HFFc6 (cell line): ENCODE measurements at regions not wholly inside any gene's neighbourhood (a gene's known extent, or its start where the extent isn't known, plus 50 kb on each side); places are given as distances from the start of the nearest gene placed in this dataset.

Experiments
- DNase-seq: peaks from one replicate; pipeline ENCODE4 v3.0.0-alpha.2; 2018
- H3K27ac Mint-ChIP-seq: 2 replicates; pipeline ENCODE4 v1.8.0; 2020; ENCODE audit warnings: mild to moderate bottlenecking, mixed read lengths
- H3K27me3 Mint-ChIP-seq: 2 replicates; pipeline ENCODE4 v1.8.0; 2021; ENCODE audit warnings: mild to moderate bottlenecking, moderate library complexity, mixed read lengths; ENCODE audit not compliant: insufficient read depth
- H3K36me3 Mint-ChIP-seq: 2 replicates; pipeline ENCODE4 v1.8.0; 2021; ENCODE audit warnings: low read depth, mixed read lengths
- H3K4me1 Mint-ChIP-seq: 2 replicates; pipeline ENCODE4 v1.8.0; 2020; ENCODE audit warnings: low read depth, mixed read lengths
- H3K4me3 Mint-ChIP-seq: 2 replicates; pipeline ENCODE4 v1.8.0; 2020; ENCODE audit warnings: mild to moderate bottlenecking, moderate library complexity, mixed read lengths
- H3K9me3 Mint-ChIP-seq: 2 replicates; pipeline ENCODE4 v1.8.0; 2020; ENCODE audit warnings: mild to moderate bottlenecking, mixed read lengths
- CTCF ChIP-seq: fragments of 200-600 bp; sonication (generic); IDR thresholded peaks from 2 replicates; pipeline ENCODE4 v1.5.0; 2021; ENCODE audit warnings: antibody characterized with exemption, mild to moderate bottlenecking

- TF ChIP-seq CTCF, result no peak
- Mint-ChIP-seq H3K27ac (no peak overlapping the region), H3K4me1 (no peaks in the 10 kb centered on the region)
Observed at GRCh38 chr13:91272235-91272777, 75.2 kb upstream of the MIR17HG start.

GRCh38 chr13:91273675-91274074 lies 73.8 kb upstream of the MIR17HG start:
- H3K36me3 Mint-ChIP-seq, result no peaks in the 10 kb centered on the region
- TF ChIP-seq CTCF, result no peak
- DNase-seq, result no peak
- no peaks in the 10 kb centered on the region for H3K4me1 Mint-ChIP-seq
- H3K27me3 Mint-ChIP-seq, result no peaks in the 10 kb centered on the region
- no peak overlapping the region for H3K4me3 Mint-ChIP-seq
- peaks cover 18% of the 10 kb centered on the region for H3K9me3 Mint-ChIP-seq
- H3K27ac Mint-ChIP-seq, result no peak overlapping the region

More at GRCh38 chr13:91272235-91272777, 75.2 kb upstream of the MIR17HG start:
- DNase-seq, result no peak
- Mint-ChIP-seq H3K36me3 (no peaks in the 10 kb centered on the region), H3K27me3 (no peaks in the 10 kb centered on the region), H3K4me3 (no peak overlapping the region), H3K9me3 (peaks cover 16% of the 10 kb centered on the region)

- Mint-ChIP-seq H3K27me3 (no peaks in the 10 kb centered on the region), H3K27ac (no peak overlapping the region), H3K4me1 (no peaks in the 10 kb centered on the region), H3K4me3 (no peak overlapping the region), H3K9me3 (peaks cover 22% of the 10 kb centered on the region), H3K36me3 (no peaks in the 10 kb centered on the region)
- no peak for TF ChIP-seq CTCF
- no peak for DNase-seq
Observed at GRCh38 chr13:91277013-91277676, 70.3 kb upstream of the MIR17HG start.

GRCh38 chr13:91278291-91278690 lies 69.2 kb upstream of the MIR17HG start:
- DNase-seq, result no peak
- peaks cover 24% of the 10 kb centered on the region for H3K9me3 Mint-ChIP-seq
- no peak for TF ChIP-seq CTCF
- H3K4me1 Mint-ChIP-seq, result no peaks in the 10 kb centered on the region
- H3K27me3 Mint-ChIP-seq, result no peaks in the 10 kb centered on the region
- no peak overlapping the region for H3K27ac Mint-ChIP-seq
- no peak overlapping the region for H3K4me3 Mint-ChIP-seq
- H3K36me3 Mint-ChIP-seq, result no peaks in the 10 kb centered on the region

GRCh38 chr13:91278888-91279287 lies 68.6 kb upstream of the MIR17HG start:
- Mint-ChIP-seq H3K9me3 (peaks cover 24% of the 10 kb centered on the region), H3K27ac (no peak overlapping the region), H3K27me3 (no peaks in the 10 kb centered on the region), H3K4me3 (no peak overlapping the region), H3K4me1 (no peaks in the 10 kb centered on the region), H3K36me3 (no peaks in the 10 kb centered on the region)
- TF ChIP-seq CTCF, result no peak
- DNase-seq, result no peak
